ENCODE measurements at regions not wholly inside any gene's neighbourhood (a gene's known extent, or its start where the extent isn't known, plus 50 kb on each side); places are given as distances from the start of the nearest gene placed in this dataset.

GRCh38 chr2:150019063-150019462 is 431.5 kb upstream of the MMADHC start:
- H3K4me1 ChIP-seq (ENCODE audit: control insufficient read depth, insufficient read depth, low read length) = no peaks in the 10 kb centered on the region
- no peaks in the 10 kb centered on the region for H3K36me3 ChIP-seq (ENCODE audit: control insufficient read depth, insufficient read depth, low read length)
- H3K9me3 ChIP-seq (ENCODE audit: control insufficient read depth, low read length) = no peaks in the 10 kb centered on the region
- H3K27ac ChIP-seq (ENCODE audit: insufficient read depth, low read depth, low read length, poor library complexity, severe bottlenecking) = no peak overlapping the region
- H3K4me3 ChIP-seq (ENCODE audit: insufficient read depth, low read depth, low read length) = no peak overlapping the region
- no peaks in the 10 kb centered on the region for H3K27me3 ChIP-seq (ENCODE audit: control insufficient read depth, insufficient read depth, low read length, poor library complexity, severe bottlenecking)
- 93 to 100% methylated on average over 2 to 3 of the region's 3 CpGs for WGBS, 2 experiments

- Histone ChIP-seq H3K4me3 (ENCODE audit: insufficient read depth, low read depth, low read length) (no peak overlapping the region), H3K36me3 (ENCODE audit: control insufficient read depth, insufficient read depth, low read length) (no peaks in the 10 kb centered on the region), H3K27ac (ENCODE audit: insufficient read depth, low read depth, low read length, poor library complexity, severe bottlenecking) (no peak overlapping the region), H3K9me3 (ENCODE audit: control insufficient read depth, low read length) (no peaks in the 10 kb centered on the region), H3K4me1 (ENCODE audit: control insufficient read depth, insufficient read depth, low read length) (no peaks in the 10 kb centered on the region), H3K27me3 (ENCODE audit: control insufficient read depth, insufficient read depth, low read length, poor library complexity, severe bottlenecking) (no peaks in the 10 kb centered on the region)
- 100% methylated on average over 1 of the region's 1 CpG for WGBS, 2 experiments
These were observed 425.4 kb upstream of the MMADHC start for GRCh38 chr2:150012986-150013385.

- H3K27ac ChIP-seq (ENCODE audit: insufficient read depth, low read depth, low read length, poor library complexity, severe bottlenecking) = no peak overlapping the region
- H3K36me3 ChIP-seq (ENCODE audit: control insufficient read depth, insufficient read depth, low read length) = no peaks in the 10 kb centered on the region
- WGBS, 2 experiments = 83 to 90% methylated on average over 1 to 2 of the region's 3 CpGs
- H3K27me3 ChIP-seq (ENCODE audit: control insufficient read depth, insufficient read depth, low read length, poor library complexity, severe bottlenecking) = no peaks in the 10 kb centered on the region
- no peak overlapping the region for H3K4me3 ChIP-seq (ENCODE audit: insufficient read depth, low read depth, low read length)
- H3K4me1 ChIP-seq (ENCODE audit: control insufficient read depth, insufficient read depth, low read length) = no peaks in the 10 kb centered on the region
- no peaks in the 10 kb centered on the region for H3K9me3 ChIP-seq (ENCODE audit: control insufficient read depth, low read length)
These were observed 423.7 kb upstream of the MMADHC start for GRCh38 chr2:150011161-150011730.

- no peaks in the 10 kb centered on the region for H3K4me1 ChIP-seq (ENCODE audit: control insufficient read depth, insufficient read depth, low read length)
- H3K36me3 ChIP-seq (ENCODE audit: control insufficient read depth, insufficient read depth, low read length) = no peaks in the 10 kb centered on the region
- no peaks in the 10 kb centered on the region for H3K9me3 ChIP-seq (ENCODE audit: control insufficient read depth, low read length)
- no peak overlapping the region for H3K27ac ChIP-seq (ENCODE audit: insufficient read depth, low read depth, low read length, poor library complexity, severe bottlenecking)
- no peaks in the 10 kb centered on the region for H3K27me3 ChIP-seq (ENCODE audit: control insufficient read depth, insufficient read depth, low read length, poor library complexity, severe bottlenecking)
- no peak overlapping the region for H3K4me3 ChIP-seq (ENCODE audit: insufficient read depth, low read depth, low read length)
- 92 to 96% methylated on average over 1 of the region's 1 CpG for WGBS, 2 experiments
These were observed 421.3 kb upstream of the MMADHC start for GRCh38 chr2:150008901-150009300.

DNA sequence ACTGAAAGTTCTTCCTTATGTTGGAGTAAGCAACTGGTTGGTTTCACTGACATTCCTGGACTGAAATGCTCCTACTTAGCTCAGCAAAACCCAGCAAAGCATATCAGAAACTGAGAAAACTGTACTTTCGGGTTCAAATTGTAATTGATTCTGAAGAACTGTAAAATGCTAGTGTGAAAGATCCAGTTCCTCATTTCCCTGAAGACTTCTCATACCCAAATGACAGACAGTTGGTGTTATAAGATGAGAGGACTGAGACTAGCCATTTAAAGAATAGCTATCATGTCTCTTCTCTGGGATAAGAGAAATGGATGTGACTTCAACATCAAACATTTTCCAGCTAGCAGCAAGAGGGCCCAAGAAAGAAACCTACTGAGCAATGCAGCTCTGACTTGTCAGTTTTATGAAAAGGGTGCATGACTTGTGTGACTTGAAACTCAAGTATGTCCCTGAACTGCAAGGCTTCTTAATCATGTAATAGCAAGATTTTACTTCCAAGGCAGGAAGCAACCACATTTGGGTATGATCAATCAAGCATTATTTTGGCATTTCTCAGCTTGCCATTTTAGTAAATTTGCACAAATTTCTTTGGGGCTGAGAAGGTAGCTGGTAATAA is 420.3 kb upstream of the MMADHC start:
- 67 to 84% methylated on average over 1 of the region's 1 CpG for WGBS, 2 experiments

DNA sequence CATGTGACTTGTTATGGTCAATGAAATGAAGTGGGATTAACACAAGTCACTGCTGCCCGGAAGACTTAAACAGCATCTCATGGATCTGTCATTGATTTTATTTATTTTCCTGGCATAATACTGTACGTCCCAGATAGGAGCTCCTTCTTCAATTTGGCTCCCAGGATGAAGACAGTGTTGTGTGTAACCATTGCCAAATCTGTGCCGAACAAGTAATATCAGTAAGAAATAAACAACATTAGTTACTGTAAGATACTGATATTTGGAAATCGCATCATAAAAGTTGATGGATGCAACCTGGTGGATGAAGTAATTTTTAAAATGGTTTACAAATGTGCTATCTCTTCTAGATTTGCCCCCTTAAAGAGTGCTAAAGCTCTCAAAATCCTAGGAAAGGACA is 419.0 kb upstream of the MMADHC start:
- Histone ChIP-seq H3K36me3 (ENCODE audit: control insufficient read depth, insufficient read depth, low read length) (no peaks in the 10 kb centered on the region), H3K9me3 (ENCODE audit: control insufficient read depth, low read length) (no peaks in the 10 kb centered on the region), H3K27ac (ENCODE audit: insufficient read depth, low read depth, low read length, poor library complexity, severe bottlenecking) (no peak overlapping the region), H3K4me1 (ENCODE audit: control insufficient read depth, insufficient read depth, low read length) (no peaks in the 10 kb centered on the region), H3K4me3 (ENCODE audit: insufficient read depth, low read depth, low read length) (no peak overlapping the region), H3K27me3 (ENCODE audit: control insufficient read depth, insufficient read depth, low read length, poor library complexity, severe bottlenecking) (no peaks in the 10 kb centered on the region)
- 93 to 95% methylated on average over 2 to 4 of the region's 4 CpGs for WGBS, 2 experiments

More for the DNA sequence above, 420.3 kb upstream of the MMADHC start:
- H3K36me3 ChIP-seq (ENCODE audit: control insufficient read depth, insufficient read depth, low read length) = no peaks in the 10 kb centered on the region
- H3K4me1 ChIP-seq (ENCODE audit: control insufficient read depth, insufficient read depth, low read length) = no peaks in the 10 kb centered on the region
- no peaks in the 10 kb centered on the region for H3K27me3 ChIP-seq (ENCODE audit: control insufficient read depth, insufficient read depth, low read length, poor library complexity, severe bottlenecking)
- H3K4me3 ChIP-seq (ENCODE audit: insufficient read depth, low read depth, low read length) = no peak overlapping the region
- H3K27ac ChIP-seq (ENCODE audit: insufficient read depth, low read depth, low read length, poor library complexity, severe bottlenecking) = no peak overlapping the region
- no peaks in the 10 kb centered on the region for H3K9me3 ChIP-seq (ENCODE audit: control insufficient read depth, low read length)

DNA sequence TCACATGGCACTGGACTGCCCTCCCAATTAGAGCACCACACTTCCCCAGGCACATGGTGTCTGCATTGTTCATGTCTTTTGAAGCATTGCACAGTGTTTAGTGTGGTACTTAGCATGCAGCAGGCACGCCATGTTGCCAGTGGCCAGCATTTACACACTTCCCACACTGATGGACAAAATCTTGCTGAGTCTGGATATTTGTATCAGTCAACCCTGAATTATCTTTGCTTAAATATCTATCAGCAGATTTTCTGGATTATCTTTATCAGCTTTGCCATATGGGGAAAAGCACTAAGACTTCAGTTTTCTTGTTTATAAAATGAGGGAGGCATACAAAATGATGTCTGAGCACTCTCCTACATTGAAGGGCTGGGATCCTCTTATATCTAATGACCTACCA is 416.0 kb upstream of the MMADHC start:
- Histone ChIP-seq H3K36me3 (ENCODE audit: control insufficient read depth, insufficient read depth, low read length) (no peaks in the 10 kb centered on the region), H3K4me1 (ENCODE audit: control insufficient read depth, insufficient read depth, low read length) (no peaks in the 10 kb centered on the region), H3K27me3 (ENCODE audit: control insufficient read depth, insufficient read depth, low read length, poor library complexity, severe bottlenecking) (no peaks in the 10 kb centered on the region), H3K9me3 (ENCODE audit: control insufficient read depth, low read length) (no peaks in the 10 kb centered on the region), H3K4me3 (ENCODE audit: insufficient read depth, low read depth, low read length) (no peak overlapping the region), H3K27ac (ENCODE audit: insufficient read depth, low read depth, low read length, poor library complexity, severe bottlenecking) (no peak overlapping the region)
- 88 to 93% methylated on average over 1 of the region's 1 CpG for WGBS, 2 experiments

- Histone ChIP-seq H3K27ac (ENCODE audit: insufficient read depth, low read depth, low read length, poor library complexity, severe bottlenecking) (no peak overlapping the region), H3K4me1 (ENCODE audit: control insufficient read depth, insufficient read depth, low read length) (no peaks in the 10 kb centered on the region), H3K4me3 (ENCODE audit: insufficient read depth, low read depth, low read length) (no peak overlapping the region), H3K36me3 (ENCODE audit: control insufficient read depth, insufficient read depth, low read length) (no peaks in the 10 kb centered on the region), H3K27me3 (ENCODE audit: control insufficient read depth, insufficient read depth, low read length, poor library complexity, severe bottlenecking) (no peaks in the 10 kb centered on the region), H3K9me3 (ENCODE audit: control insufficient read depth, low read length) (no peaks in the 10 kb centered on the region)
- WGBS, 2 experiments = 96 to 100% methylated on average over 3 to 4 of the region's 4 CpGs
These were observed 414.2 kb upstream of the MMADHC start for GRCh38 chr2:150001788-150002187.

- H3K9me3 ChIP-seq (ENCODE audit: control insufficient read depth, low read length) = no peaks in the 10 kb centered on the region
- no peak overlapping the region for H3K4me3 ChIP-seq (ENCODE audit: insufficient read depth, low read depth, low read length)
- H3K36me3 ChIP-seq (ENCODE audit: control insufficient read depth, insufficient read depth, low read length) = no peaks in the 10 kb centered on the region
- 92 to 96% methylated on average over 3 of the region's 3 CpGs for WGBS, 2 experiments
- no peaks in the 10 kb centered on the region for H3K27me3 ChIP-seq (ENCODE audit: control insufficient read depth, insufficient read depth, low read length, poor library complexity, severe bottlenecking)
- no peaks in the 10 kb centered on the region for H3K4me1 ChIP-seq (ENCODE audit: control insufficient read depth, insufficient read depth, low read length)
- H3K27ac ChIP-seq (ENCODE audit: insufficient read depth, low read depth, low read length, poor library complexity, severe bottlenecking) = no peak overlapping the region
These were observed 409.3 kb upstream of the MMADHC start for GRCh38 chr2:149996901-149997300.

- no peaks in the 10 kb centered on the region for H3K4me1 ChIP-seq (ENCODE audit: control insufficient read depth, insufficient read depth, low read length)
- 83 to 94% methylated on average over 8 to 9 of the region's 9 CpGs for WGBS, 2 experiments
- H3K27me3 ChIP-seq (ENCODE audit: control insufficient read depth, insufficient read depth, low read length, poor library complexity, severe bottlenecking) = no peaks in the 10 kb centered on the region
- H3K36me3 ChIP-seq (ENCODE audit: control insufficient read depth, insufficient read depth, low read length) = no peaks in the 10 kb centered on the region
- no peak overlapping the region for H3K27ac ChIP-seq (ENCODE audit: insufficient read depth, low read depth, low read length, poor library complexity, severe bottlenecking)
- H3K9me3 ChIP-seq (ENCODE audit: control insufficient read depth, low read length) = no peaks in the 10 kb centered on the region
- no peak overlapping the region for H3K4me3 ChIP-seq (ENCODE audit: insufficient read depth, low read depth, low read length)
These were observed 406.6 kb upstream of the MMADHC start for GRCh38 chr2:149994057-149994728.

Measured in ectodermal cell (in vitro differentiated cells).